ENCODE measurements at regions not wholly inside any gene's neighbourhood (a gene's known extent, or its start where the extent isn't known, plus 50 kb on each side); places are given as distances from the start of the nearest gene placed in this dataset.

DNA sequence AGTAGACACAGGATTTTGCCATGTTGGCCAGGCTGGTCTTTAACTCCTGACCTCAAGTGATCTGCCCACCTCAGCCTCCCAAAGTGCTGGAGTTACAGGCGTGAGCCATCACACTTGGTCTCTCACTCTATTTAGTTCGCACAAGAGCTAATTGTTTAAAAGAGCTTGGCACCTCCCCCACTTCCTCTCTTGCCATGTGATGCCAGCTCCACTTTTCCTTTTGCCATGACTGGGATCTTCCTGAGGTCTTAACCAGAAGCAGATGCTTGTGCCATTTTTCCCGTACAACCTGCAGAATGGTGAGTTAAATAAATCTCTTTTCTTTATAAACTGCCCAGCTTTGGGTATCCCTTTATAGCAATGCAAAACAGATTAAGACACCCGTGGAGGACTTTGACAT lies 200.1 kb upstream of the FRMD6 start:
- Histone ChIP-seq H3F3A (ENCODE audit: control insufficient read depth, insufficient read depth) (no peaks in the 10 kb centered on the region), H3K79me2 (ENCODE audit: control insufficient read depth, low read length) (no peaks in the 10 kb centered on the region), H3K9me3 (ENCODE audit: control insufficient read depth, insufficient read depth, low read length) (no peaks in the 10 kb centered on the region), H3K9me2 (replicated peaks; ENCODE audit: control insufficient read depth, low read length) (no peaks in the 10 kb centered on the region), H3K4me1 (ENCODE audit: control insufficient read depth, low read length) (no peaks in the 10 kb centered on the region), H3K4me2 (ENCODE audit: low read length) (no peak overlapping the region), H3K27ac (ENCODE audit: low read depth, low read length) (no peak overlapping the region), H4K20me1 (ENCODE audit: control insufficient read depth, insufficient read depth, low read depth, low read length) (no peaks in the 10 kb centered on the region), H3K36me3 (ENCODE audit: control insufficient read depth, low read length) (no peaks in the 10 kb centered on the region), H3K4me3 (ENCODE audit: low read length) (no peak overlapping the region), H3K27me3 (ENCODE audit: control insufficient read depth, low read length) (no peaks in the 10 kb centered on the region)
- TF ChIP-seq, protein P1, sequence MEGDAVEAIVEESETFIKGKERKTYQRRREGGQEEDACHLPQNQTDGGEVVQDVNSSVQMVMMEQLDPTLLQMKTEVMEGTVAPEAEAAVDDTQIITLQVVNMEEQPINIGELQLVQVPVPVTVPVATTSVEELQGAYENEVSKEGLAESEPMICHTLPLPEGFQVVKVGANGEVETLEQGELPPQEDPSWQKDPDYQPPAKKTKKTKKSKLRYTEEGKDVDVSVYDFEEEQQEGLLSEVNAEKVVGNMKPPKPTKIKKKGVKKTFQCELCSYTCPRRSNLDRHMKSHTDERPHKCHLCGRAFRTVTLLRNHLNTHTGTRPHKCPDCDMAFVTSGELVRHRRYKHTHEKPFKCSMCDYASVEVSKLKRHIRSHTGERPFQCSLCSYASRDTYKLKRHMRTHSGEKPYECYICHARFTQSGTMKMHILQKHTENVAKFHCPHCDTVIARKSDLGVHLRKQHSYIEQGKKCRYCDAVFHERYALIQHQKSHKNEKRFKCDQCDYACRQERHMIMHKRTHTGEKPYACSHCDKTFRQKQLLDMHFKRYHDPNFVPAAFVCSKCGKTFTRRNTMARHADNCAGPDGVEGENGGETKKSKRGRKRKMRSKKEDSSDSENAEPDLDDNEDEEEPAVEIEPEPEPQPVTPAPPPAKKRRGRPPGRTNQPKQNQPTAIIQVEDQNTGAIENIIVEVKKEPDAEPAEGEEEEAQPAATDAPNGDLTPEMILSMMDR (IDR thresholded peaks at IDR 0.05; ENCODE audit: low read depth, low read length, poor library complexity, severe bottlenecking) = no peak
- no peak for TF ChIP-seq EZH2phosphoT487 (IDR thresholded peaks at IDR 0.05; ENCODE audit: borderline replicate concordance, low read length)

GRCh38 chr14:51453869-51454268 lies 197.8 kb upstream of the FRMD6 start:
- Histone ChIP-seq H3K9me3 (ENCODE audit: control insufficient read depth, insufficient read depth, low read length) (no peaks in the 10 kb centered on the region), H3K4me3 (ENCODE audit: low read length) (no peak overlapping the region), H4K20me1 (ENCODE audit: control insufficient read depth, insufficient read depth, low read depth, low read length) (no peaks in the 10 kb centered on the region), H3F3A (ENCODE audit: control insufficient read depth, insufficient read depth) (no peaks in the 10 kb centered on the region), H3K27me3 (ENCODE audit: control insufficient read depth, low read length) (no peaks in the 10 kb centered on the region), H3K36me3 (ENCODE audit: control insufficient read depth, low read length) (no peaks in the 10 kb centered on the region), H3K9me2 (replicated peaks; ENCODE audit: control insufficient read depth, low read length) (no peaks in the 10 kb centered on the region), H3K27ac (ENCODE audit: low read depth, low read length) (no peak overlapping the region), H3K4me1 (ENCODE audit: control insufficient read depth, low read length) (no peaks in the 10 kb centered on the region), H3K79me2 (ENCODE audit: control insufficient read depth, low read length) (no peaks in the 10 kb centered on the region), H3K4me2 (ENCODE audit: low read length) (no peak overlapping the region)
- TF ChIP-seq, protein P1 (IDR thresholded peaks at IDR 0.05; ENCODE audit: low read depth, low read length, poor library complexity, severe bottlenecking) = no peak

- no peaks in the 10 kb centered on the region for H3K9me3 ChIP-seq (ENCODE audit: control insufficient read depth, insufficient read depth, low read length)
- H3K27me3 ChIP-seq (ENCODE audit: control insufficient read depth, low read length) = no peaks in the 10 kb centered on the region
- H3K27ac ChIP-seq (ENCODE audit: low read depth, low read length) = no peak overlapping the region
- no peaks in the 10 kb centered on the region for H3K36me3 ChIP-seq (ENCODE audit: control insufficient read depth, low read length)
- H3F3A ChIP-seq (ENCODE audit: control insufficient read depth, insufficient read depth) = no peaks in the 10 kb centered on the region
- no peak overlapping the region for H3K4me2 ChIP-seq (ENCODE audit: low read length)
- no peak for TF ChIP-seq EZH2phosphoT487 (IDR thresholded peaks at IDR 0.05; ENCODE audit: borderline replicate concordance, low read length)
- TF ChIP-seq, protein P1 (IDR thresholded peaks at IDR 0.05; ENCODE audit: low read depth, low read length, poor library complexity, severe bottlenecking) = no peak
- H3K4me3 ChIP-seq (ENCODE audit: low read length) = no peak overlapping the region
- no peaks in the 10 kb centered on the region for H4K20me1 ChIP-seq (ENCODE audit: control insufficient read depth, insufficient read depth, low read depth, low read length)
- H3K79me2 ChIP-seq (ENCODE audit: control insufficient read depth, low read length) = no peaks in the 10 kb centered on the region
- no peaks in the 10 kb centered on the region for H3K9me2 ChIP-seq (replicated peaks; ENCODE audit: control insufficient read depth, low read length)
- no peaks in the 10 kb centered on the region for H3K4me1 ChIP-seq (ENCODE audit: control insufficient read depth, low read length)
Measured at GRCh38 chr14:51454351-51454750, 197.4 kb upstream of the FRMD6 start.

Measured in DOHH2 (cell line).